GM19372 (cell line): ENCODE measurements at regions not wholly inside any gene's neighbourhood (a gene's known extent, or its start where the extent isn't known, plus 50 kb on each side); places are given as distances from the start of the nearest gene placed in this dataset.
"Not testable (repeated sequence)": the region's sequence is repeated elsewhere in the genome, so short reads cannot be mapped to it uniquely, and the experiment has no call there.

Experiments
- ATAC-seq: cut with Tn5 transposase; IDR thresholded peaks from one replicate; pipeline ENCODE4 v1.9.1; 2021; ENCODE audit warnings: mild to moderate bottlenecking, low read depth, moderate library complexity; ENCODE audit not compliant: unreplicated experiment

DNA sequence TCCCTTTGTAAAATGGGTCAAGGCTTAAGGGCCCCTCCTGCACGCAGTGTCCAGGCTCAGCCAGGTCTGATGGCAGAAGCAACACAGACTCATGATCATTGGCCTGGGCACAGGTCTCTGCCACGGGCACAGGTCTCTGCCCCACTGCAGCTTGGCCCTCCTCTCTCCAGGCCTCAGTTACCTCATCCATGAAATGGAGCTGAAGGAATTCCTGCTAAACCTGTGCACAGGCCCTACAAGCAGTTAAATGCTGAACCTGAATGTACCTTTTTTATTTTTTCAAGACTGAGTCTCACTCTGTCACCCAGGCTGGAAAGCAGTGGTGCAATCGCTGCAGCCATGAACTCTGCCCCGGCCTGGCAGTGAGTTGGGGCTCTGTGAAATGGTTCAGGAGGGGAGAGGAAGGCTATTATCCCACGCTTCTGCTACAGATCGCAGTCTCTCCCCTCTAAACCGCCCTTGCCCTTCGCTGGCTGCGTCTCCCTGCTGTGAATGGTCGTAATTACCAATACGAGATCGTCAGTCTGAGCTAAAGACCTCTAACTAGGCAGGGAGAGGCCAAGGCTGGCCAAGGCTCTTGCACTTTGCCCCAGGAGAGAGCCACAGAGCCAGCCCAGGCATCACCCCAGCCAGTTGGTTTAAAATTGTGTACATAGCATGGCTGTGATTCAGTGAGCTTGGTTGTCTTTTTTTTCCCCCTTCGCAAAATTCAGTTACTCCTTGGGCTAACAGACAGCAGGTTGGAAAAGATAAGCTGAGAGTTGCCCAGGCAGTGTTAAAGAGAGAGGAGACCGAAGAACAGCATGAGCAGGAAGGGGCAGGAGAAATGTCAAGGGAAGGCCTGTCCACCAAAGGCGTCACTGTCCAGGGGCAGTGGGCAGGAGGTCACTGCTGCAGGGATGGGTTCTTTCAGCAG, 93.0 kb upstream of the KCTD7 start:
- ATAC-seq = no peak

DNA sequence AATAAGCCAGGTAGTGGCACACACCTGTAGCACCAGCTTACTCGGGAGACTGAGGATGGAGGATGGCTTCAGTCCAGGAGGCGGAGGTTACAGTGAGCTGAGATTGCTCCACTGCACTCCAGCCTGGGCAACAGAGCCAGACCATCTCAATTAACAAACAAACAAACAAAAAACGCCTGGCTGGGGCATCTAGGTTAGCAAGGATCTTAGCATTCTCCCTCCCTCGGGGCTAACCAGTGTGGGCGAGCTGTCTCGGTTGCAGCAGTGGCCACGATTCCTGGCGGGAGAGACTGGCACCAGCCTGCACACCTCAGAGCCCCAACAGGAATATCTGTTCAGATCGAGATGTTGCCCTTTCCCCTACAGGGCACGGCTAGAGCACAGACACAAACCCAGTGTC, 91.3 kb upstream of the KCTD7 start:
- no peak for ATAC-seq

DNA sequence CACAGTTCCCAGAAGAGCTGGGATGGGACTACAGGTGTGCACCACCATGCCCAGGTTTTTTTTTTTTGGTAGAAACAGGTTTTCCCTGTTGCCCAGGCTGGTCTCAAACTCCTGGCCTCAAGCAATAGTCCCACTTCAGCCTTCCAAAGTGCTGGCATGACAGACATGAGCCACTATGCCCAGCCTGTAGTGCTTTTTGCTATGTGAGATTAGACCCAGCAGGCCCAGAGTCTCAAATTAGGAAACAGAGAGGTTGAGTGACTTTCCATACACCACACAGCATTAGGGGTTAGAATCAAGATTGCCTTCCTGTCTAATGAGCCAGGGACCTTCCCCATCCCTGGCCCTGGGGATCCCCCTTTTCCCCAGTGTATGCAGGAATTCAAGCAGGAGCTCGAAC, 90.8 kb upstream of the KCTD7 start:
- no peak for ATAC-seq

DNA sequence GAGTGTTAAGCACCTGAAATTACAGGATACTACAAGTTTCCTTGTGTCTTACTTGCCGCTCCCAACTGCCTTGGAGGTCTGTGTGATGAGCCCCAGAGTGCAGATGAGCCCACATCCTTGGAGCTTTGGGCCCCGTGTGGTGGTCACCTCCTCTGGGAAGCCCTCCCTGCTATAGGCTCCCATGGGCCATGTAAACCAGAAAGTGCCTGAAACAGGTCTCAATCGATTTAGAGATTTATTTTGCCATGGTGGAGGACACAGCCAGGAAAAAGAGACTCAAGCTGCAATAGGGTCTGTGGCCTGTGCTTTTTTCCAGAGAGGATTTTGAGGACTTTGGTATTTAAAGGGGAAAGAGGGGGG, 89.4 kb upstream of the KCTD7 start:
- no peak for ATAC-seq

DNA sequence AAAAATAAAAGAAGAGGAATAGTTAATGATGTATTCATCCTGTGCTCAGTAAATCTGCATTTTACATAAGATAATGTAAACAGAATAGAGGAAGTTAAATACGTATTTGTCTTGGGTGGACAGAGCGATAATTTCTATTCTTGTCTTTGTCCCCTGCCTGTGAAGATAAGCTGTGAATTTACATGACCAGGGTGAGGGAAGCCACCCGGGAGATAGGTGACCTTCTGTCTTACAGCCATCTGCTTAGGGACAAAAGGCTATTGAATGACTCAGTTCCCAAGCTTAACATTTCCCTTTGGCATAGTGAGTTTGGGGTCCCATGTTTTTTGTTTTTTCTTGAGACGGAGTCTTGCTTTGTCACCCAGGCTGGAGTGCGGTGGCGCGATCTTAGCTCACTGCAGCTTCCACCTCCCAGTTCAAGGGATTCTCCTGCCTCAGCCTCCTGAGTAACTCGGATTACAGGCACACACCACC, 88.7 kb upstream of the KCTD7 start:
- ATAC-seq = no peak

DNA sequence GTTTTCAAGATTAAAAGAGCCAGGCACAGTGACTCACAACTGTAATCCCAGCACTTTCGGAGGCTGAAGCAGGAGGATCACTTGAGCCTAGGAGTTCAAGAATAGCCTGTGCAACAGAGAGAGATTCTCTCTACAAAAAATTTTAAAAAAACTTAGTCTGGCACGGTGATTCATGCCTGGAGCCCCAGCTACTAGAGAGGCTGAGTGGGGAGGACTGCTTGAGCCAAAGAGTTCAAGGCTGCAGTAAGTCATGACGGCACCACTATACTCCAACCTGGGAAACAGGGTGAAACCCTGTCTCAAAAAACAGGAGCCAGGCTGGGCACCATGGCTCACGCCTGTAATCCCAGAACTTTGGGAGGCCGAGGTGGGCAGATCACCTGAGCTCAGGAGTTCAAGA, 86.6 kb upstream of the KCTD7 start:
- no peak for ATAC-seq

DNA sequence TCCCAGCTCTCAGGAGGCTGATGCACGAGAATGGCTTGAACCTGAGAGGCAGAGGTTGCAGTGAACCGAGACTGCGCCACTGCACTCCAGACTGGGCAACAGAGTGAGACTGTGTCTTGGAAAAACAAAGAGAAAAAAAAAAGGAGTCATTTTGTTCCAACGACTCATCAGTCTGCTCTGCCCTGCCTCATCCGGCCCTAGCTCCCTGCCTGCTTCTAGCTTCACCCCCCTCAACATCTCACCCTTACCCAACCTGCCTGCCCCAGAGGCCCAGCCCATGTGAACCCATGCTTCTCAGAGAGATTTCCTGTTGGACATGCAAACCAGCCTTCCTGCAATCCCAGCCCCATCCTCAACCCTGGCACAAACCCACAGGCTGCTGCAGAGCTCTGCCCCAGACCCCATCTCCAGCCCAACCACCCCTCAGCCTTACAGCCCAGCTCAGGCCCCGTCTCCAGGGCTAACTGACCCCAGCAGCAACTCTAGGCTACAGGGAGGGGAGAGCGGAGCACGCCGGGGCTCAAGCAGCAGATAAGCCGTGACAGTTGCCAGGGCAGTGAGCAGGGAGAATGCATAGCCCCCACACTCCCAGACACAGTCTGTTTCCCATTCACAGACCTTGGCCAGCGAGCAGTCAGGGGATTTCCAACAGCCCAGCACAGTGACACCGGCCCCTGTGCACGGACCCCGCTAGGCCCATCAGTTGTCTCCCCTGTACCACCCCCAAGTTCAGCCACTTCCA, 86.0 kb upstream of the KCTD7 start:
- ATAC-seq = no peak

DNA sequence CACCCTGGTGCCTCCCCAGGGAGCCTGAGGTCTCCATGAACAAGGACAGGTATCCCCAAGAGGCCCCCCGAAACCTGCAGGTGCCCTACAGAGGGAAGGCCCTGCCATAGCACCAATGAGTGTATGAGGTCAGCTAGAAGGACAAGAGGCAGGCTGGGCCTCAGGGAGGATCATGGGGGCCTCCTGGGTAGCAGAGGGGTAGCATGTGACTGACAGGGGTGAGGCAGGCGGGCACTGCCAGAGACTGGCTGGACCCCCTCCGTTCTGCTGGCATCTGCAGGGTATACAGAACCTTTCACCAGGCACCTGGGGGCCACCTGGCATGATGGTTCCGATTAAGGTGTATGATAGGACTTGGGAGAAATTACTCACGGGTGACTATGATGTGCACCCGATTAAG, 79.2 kb upstream of the KCTD7 start:
- ATAC-seq = no peak

DNA sequence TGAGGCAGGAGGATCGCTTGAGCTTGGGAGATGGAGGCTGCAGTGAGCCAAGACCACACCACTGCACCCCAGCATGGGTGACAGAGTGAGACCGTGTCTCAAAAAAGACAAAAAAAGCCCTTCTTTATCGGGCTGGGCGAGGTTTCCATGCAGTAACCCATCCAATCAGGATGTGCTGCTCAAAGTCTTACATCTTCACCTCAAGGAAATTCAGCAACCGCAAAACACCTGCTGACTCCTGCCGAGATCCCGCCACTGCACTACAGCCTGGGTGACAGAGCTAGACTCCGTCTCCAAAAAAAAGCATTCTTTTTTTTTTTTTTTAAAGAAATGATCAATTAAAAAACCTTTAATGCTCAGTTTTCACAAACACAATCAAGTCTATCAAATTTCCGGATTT, 75.7 kb upstream of the KCTD7 start:
- no peak for ATAC-seq

DNA sequence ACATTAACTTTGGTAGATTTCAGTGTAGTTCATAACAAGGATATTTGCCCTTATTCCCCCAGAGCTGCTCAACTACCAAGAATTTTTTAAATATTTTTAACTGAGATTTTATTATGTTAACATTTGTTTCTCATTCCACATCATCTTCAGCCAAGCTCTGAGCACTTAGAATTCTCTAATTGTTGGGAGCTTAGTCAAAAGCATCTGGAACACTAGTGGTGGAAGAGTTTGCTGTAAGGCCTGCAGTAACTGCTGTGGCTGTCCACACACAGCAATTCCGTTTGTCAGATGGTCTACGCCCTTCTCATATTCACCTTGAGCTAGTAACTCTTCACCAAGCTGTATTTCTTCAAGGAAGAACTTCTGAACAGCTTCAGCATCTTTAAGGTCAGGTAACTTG, 75.0 kb upstream of the KCTD7 start:
- not testable (repeated sequence) for ATAC-seq

DNA sequence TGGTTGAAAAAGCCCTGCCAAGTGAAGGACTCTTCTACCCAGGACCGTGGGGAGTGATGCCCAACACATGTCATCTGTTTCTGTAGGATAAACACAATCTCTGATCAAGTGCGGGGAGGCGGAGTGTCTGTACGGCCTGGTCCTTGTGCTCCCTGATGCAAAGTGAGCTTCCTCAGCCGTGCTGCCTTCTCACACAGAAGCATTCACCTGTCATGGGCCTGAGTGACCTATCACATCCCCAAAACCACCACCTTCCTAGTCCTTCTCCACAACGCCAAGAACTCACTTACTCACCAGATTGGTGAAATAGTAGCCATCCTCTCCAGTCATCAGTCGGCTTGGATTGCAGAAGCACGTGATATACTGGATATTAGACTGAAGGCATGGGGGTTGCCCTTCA, 74.4 kb upstream of the KCTD7 start:
- not testable (repeated sequence) for ATAC-seq

DNA sequence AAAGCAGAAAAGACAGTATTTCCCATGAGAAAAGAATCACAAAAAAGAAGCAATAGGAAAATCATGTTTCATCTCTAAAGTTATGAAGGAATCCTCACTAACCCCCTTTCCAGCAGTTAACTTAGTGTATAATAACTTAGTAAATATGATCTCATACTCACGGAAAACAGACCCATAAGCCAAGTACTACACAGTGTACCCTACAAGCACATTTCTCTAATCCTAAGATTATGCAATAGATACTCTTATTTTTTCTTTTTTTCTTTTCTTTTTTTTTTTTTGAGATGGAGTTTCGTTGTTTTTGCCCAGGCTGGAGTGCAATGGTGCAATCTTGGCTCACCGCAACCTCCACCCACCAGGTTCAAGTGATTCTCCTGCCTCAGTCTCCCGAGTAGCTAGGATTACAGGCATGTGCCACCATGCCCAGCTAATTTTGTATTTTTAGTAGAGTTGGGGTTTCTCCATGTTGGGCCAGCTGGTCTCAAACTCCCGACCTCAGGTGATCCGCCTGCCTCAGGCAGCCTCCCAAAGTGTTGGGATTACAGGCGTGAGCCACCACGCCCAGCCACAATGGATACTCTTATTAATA, 73.7 kb upstream of the KCTD7 start:
- ATAC-seq = not testable (repeated sequence)

DNA sequence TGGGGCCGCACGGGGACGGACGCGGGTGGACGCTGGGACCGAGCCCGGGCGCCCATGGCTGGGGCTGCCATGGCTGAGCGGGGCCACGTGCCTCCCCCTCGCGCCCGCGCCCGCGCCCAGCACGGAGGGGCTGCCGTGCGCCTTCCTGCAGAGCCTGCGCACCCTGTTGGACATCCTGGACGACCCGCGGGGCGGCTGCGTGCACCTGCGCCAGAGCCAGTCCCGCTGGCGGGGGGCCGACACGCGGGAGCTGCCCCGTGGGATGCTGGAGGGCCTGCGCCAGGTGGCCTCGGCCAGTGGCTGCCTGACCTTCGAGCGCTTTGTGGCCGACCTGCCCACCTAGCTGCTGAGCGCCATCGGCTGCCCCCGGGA, 72.5 kb upstream of the KCTD7 start:
- ATAC-seq = no peak

DNA sequence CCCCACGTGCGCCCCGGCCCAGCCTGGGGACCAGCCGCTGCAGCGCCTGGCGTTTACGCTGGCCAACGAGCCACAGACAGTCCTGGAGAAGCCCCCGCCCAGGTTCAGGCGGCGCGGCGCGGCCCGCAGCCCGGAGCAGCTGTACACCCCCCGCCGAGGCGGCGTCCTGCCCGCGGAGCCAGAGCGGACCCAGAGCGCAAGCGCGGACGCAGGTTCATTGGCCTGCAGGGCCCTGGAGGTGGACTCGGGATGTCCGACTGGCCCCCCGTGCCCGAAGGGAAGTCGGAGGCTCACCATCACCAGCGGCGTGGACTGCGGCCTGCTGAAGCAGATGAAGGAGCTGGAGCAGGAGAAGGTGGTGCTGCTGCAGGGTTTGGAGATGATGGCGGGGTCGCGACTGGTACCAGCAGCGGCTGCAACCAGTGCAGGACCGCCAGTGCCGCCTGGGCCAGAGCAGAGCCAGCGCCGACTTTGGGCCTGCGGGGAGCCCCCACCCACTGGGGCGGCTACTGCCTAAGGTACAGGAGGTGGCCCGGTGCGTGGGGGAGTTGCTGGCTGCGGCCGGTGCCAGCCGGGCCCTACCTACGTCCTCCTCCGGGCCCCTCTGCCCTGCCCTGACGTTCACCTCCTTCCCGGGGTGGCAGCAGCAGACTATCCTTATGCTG, 72.0 kb upstream of the KCTD7 start:
- ATAC-seq = no peak

DNA sequence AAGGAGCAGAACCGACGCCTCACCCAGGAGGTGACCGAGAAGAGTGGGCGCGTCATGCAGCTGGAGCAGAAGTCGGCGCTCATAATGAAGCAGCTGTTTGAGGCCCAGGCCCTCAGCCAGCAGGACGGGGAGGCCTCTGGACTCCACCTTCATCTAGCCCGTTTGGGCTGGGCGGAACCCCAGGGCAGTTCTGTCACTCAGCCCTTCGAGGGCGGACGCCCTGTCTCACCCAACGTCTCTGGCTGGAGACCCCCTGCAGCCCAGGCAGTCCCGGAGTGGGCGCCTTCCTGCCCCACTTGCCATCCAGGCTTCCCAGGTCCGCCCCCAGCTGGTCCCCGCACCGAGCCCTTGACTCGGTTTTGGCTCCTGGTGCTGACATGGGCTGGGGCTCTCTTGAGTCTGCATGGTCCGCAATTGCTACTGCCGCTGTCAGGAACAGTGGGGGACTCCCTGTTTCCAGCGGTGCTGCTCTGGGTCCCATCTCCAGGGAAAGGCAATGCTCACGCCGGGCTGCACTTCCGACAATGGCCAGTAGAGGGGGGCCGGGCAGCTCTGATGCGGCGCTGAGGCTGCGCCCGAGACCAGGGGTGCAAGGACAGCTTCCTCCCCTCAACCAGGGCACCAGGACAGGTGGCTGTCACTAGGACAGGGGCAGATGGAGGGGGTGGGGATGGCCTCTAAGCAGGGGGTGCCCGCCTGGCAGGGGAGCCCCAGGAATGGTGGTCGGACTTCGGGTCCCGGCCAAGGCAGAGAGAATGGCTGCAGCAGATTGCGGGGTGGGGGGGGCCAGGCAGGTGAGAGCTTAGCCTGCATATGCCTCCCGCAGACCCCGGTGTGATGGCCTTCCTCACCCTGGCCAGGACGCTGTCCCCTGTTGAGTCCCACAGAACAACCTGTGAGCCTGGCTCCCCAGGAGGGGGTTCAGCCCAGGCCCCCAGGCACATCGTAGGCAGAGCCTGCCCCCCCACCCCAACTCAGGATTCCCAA, 71.2 kb upstream of the KCTD7 start:
- ATAC-seq = peak; percentile 57

DNA sequence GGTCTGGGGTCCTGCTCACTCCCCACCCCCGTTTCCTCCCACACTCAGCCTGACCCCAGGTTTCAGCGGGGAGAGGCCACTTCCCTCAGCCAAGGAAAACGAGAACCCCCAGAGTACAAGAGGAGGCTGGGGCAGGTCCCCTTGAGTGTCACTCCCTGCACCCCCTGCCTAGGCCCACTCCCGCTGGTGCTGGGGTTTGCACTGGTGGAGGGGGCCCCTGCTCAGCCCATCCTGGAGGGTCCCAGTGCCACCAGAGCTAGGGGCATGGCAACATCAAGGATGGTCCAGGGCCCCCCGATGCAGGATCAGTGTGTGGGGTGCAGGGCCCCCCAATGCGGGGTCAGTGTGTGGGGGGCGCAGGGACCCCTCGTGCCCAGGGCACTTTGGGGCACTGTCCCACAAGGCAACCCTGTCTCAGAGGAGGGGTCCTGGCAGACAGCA, 70.5 kb upstream of the KCTD7 start:
- no peak for ATAC-seq

DNA sequence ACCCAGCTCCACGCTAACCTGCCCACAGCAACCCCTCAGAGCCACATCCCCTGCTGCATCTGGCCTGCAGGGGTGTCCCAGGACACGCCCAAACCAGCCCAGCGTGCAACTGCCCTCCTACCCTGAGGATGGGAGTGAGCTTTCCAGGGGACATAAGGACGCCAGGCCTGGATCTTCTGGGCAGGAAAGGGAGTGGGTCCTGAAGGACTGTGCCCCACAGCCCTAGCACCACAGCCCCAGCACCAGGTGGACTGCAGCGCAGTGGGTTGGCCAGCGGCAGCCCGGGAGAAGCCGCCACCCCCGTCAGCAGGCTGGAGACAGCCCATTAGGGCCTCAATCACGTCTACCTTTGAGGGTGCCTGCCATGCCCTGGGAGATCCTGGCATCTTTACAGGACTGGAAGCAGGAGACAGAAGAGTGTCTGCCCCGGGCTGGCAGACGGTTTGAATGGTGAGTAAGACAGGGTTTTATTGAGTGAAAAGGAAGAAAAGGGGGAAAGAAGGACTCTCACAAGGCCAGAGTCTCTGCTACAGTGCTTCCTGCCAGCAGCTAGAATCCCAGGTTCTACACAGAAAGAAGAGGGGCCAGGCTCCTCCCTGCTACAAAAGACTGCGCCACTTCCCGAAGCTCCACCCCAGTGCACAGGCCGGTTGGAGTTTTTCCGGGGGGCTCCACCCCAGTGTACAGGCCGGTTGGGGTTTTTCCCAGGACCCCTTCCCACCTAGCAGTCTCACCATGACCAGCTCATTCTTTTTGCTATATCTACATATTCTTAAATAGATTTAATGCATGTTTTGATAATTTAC, 69.8 kb upstream of the KCTD7 start:
- no peak for ATAC-seq

DNA sequence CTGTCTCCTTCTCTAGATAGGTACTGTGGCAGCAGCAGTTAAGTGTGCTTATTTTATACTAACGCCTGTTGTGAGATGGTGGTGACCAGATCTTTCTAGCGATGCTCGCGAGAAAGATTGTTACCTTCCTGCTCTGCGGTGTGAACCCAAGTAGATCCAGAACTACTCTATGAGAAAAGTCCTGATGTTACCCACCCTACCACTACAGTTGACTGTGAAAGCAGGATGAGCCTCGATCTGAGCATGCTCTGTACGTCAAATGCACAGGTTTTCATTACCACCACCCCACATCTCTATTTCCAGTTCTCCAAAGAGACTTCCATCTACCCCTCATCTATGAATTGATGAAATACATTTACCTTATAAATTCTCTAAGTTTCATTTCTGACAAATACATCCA, 64.6 kb upstream of the KCTD7 start:
- ATAC-seq = no peak

DNA sequence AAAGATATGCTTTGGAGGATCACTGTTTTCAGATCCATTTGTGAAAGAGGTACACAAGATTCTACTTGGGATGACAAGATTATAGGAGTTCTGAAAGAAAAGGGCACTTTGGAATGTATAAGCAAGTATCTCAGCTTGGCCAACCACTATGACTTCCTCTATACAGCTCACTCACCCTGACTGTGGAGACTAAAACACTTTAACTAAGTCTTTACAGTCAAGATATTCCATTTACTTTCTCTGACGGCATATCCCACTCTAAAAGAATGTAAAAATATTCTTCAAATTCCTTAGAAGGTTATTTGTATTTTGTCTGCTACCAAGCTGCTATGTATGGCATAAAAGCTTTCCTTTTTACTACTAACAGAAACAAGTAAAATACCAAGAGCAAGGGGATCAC, 58.5 kb upstream of the KCTD7 start:
- ATAC-seq = not testable (repeated sequence)
